HAP-1 (cell line): ENCODE measurements at regions not wholly inside any gene's neighbourhood (a gene's known extent, or its start where the extent isn't known, plus 50 kb on each side); places are given as distances from the start of the nearest gene placed in this dataset.

Source experiments
- DNase-seq, 2 experiments: peaks; one replicate each; pipeline ENCODE4 v3.0.0-alpha.2; 2016 to 2020; ENCODE audit warnings: low spot score in 2 of 2
- H3K27me3 ChIP-seq: fragments of 250-450 bp; sonication (Bioruptor Pico); 2 replicates; pipeline ENCODE4 v1.5.1; 2020; ENCODE audit warnings: low read depth, mild to moderate bottlenecking, moderate library complexity
- H3K36me3 ChIP-seq: fragments of 250-450 bp; sonication (Bioruptor Pico); replicated peaks from 2 replicates; pipeline ENCODE4 v1.5.1; 2020; ENCODE audit warnings: mild to moderate bottlenecking
- H3K4me1 ChIP-seq: fragments of 250-450 bp; sonication (Bioruptor Pico); 2 replicates; pipeline ENCODE4 v1.5.1; 2020; ENCODE audit warnings: mild to moderate bottlenecking
- H3K4me3 ChIP-seq: fragments of 250-450 bp; sonication (Bioruptor Pico); 2 replicates; pipeline ENCODE4 v1.5.1; 2020; ENCODE audit warnings: mild to moderate bottlenecking, moderate library complexity
- H3K9me3 ChIP-seq: fragments of 250-450 bp; sonication (Bioruptor Pico); 2 replicates; pipeline ENCODE4 v1.5.1; 2020; ENCODE audit warnings: mild to moderate bottlenecking, moderate library complexity
- in situ Hi-C: fragments of 300-500 bp; cut with MboI; formaldehyde crosslinking; loops from 3 replicates; pipeline ENCODE4 v1.14.3; 2020; ENCODE audit warnings: low sequenced_read_pairs, inconsistent platforms, mixed read lengths

DNA sequence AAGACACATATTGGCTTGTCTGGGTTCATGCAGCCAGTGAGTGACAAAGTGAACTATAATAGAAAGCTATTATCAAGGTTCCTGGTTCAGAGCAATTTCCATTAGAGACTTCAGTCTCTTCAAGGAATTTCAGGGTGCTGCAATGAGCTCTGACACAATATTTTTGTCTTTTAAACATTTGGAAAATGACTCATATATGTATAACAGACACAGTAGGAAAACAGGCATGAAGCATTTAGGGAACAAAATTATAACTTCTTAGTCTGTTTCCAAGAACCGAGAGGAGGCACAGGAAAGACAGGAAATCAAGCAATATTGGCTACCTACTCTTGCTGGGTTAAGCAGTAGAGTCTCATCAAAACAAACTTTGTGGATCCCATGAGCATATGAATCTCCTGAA is 170.4 kb downstream of the PTPRC start:
- Histone ChIP-seq H3K4me3 (no peak overlapping the region), H3K27me3 (no peaks in the 10 kb centered on the region), H3K4me1 (no peaks in the 10 kb centered on the region), H3K36me3 (no peaks in the 10 kb centered on the region), H3K9me3 (no peaks in the 10 kb centered on the region)
- DNase-seq: no peak
- in situ Hi-C loops: no loop called here

GRCh38 chr1:198811449-198811848 is 172.6 kb downstream of the PTPRC start:
- in situ Hi-C loops: no loop called here
- Histone ChIP-seq H3K36me3 (no peaks in the 10 kb centered on the region), H3K4me3 (no peak overlapping the region), H3K9me3 (no peaks in the 10 kb centered on the region), H3K27me3 (no peaks in the 10 kb centered on the region), H3K4me1 (no peaks in the 10 kb centered on the region)
- DNase-seq: no peak

DNA sequence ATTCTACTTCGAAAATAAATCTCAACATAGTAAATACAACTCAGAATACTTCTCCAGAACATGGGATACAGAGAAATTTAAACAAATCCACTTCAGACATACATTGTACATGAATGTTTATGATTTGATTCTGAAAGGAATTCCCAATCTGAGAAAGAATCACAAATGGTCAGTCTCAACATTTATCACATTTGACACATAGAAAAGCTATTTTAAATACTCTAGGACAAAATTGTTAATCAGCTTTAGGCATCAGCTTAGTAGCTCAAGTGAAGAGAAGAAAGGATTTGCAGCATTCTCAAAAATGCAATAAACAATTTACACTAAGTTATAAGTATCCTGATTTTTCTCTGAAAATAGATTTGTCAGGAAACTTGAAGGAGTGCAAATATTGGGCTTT is 184.8 kb downstream of the PTPRC start:
- Histone ChIP-seq H3K27me3 (no peaks in the 10 kb centered on the region), H3K4me3 (no peak overlapping the region), H3K9me3 (no peaks in the 10 kb centered on the region), H3K4me1 (no peaks in the 10 kb centered on the region), H3K36me3 (no peaks in the 10 kb centered on the region)
- no peak for DNase-seq
- in situ Hi-C loops: no loop called here

DNA sequence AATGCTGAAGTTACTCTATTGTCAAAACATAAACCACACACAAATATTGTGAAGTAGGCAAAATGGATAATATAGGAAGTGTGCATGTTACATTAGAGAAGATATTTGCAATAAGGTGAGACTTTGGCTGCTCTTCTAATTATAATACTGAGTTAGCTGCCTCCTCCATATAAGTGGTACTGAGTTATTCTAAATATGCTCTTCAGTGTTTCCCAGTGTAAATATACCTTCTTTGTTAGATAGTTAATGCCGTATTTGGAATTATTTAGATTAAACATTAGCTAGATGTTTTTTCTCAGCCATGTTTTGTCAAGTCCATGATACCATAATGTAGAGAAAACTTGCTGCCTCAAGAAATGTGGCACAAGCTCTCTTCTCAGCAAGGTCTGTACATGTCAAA is 186.4 kb downstream of the PTPRC start:
- no peak for DNase-seq
- Histone ChIP-seq H3K27me3 (no peaks in the 10 kb centered on the region), H3K4me1 (no peaks in the 10 kb centered on the region), H3K4me3 (no peak overlapping the region), H3K36me3 (no peaks in the 10 kb centered on the region), H3K9me3 (no peaks in the 10 kb centered on the region)
- in situ Hi-C loops: no loop called here

DNA sequence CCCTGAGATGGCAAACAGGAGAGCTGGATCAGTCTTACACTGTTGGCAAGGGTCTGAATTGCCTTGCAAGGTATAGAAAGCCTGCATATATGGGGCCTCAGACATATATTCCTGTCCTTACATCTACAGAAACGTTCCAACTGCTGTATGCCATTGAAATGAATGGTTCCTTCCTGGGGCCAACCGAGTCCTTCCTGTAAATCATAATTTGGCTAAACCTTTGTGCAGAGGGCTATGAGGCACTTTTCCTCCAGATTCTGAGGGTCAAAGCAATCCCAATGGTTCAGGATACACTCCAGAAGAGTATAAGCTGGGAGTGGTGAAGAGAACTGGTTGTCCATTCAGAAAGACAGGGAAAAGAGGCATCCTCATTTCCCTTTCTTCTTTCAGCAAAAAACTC is 190.5 kb downstream of the PTPRC start:
- in situ Hi-C loops: no loop called here
- Histone ChIP-seq H3K36me3 (no peaks in the 10 kb centered on the region), H3K4me1 (no peaks in the 10 kb centered on the region), H3K4me3 (no peak overlapping the region), H3K9me3 (no peaks in the 10 kb centered on the region), H3K27me3 (no peaks in the 10 kb centered on the region)
- no peak for DNase-seq

GRCh38 chr1:198829944-198830343 is 191.1 kb downstream of the PTPRC start:
- in situ Hi-C loops: no loop called here
- no peak for DNase-seq

DNA sequence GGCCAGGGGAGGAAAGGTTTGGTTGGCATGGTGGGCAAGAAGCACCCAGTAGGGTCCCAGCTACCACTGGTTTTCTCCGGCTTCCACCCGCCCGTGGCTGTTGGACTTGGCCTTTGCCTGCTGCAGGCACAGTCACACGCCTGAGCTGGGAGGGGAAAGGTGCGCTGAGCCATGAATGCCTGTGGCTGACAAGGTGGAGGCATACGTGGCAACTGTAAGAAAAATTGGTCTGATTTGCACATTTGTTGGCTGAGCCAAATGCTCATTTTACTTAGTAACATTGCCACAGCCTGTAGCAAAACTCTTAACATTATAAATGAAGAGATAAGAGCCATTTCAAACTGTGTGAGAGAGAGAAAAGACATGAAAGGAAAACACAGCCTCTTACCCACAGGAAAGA is 191.6 kb downstream of the PTPRC start:
- DNase-seq: no peak
- Histone ChIP-seq H3K36me3 (no peaks in the 10 kb centered on the region), H3K4me1 (no peaks in the 10 kb centered on the region), H3K9me3 (no peaks in the 10 kb centered on the region), H3K4me3 (no peak overlapping the region), H3K27me3 (no peaks in the 10 kb centered on the region)
- in situ Hi-C loops: no loop called here

More at GRCh38 chr1:198829944-198830343, 191.1 kb downstream of the PTPRC start:
- Histone ChIP-seq H3K27me3 (no peaks in the 10 kb centered on the region), H3K4me1 (no peaks in the 10 kb centered on the region), H3K4me3 (no peak overlapping the region), H3K9me3 (no peaks in the 10 kb centered on the region), H3K36me3 (no peaks in the 10 kb centered on the region)

- Histone ChIP-seq H3K27me3 (no peaks in the 10 kb centered on the region), H3K36me3 (no peaks in the 10 kb centered on the region), H3K9me3 (no peaks in the 10 kb centered on the region), H3K4me1 (peaks cover 8% of the 10 kb centered on the region), H3K4me3 (no peak overlapping the region)
- DNase-seq: no peak
- in situ Hi-C loops: no loop called here
Observed at GRCh38 chr1:198833706-198834503, 195.1 kb downstream of the PTPRC start.

DNA sequence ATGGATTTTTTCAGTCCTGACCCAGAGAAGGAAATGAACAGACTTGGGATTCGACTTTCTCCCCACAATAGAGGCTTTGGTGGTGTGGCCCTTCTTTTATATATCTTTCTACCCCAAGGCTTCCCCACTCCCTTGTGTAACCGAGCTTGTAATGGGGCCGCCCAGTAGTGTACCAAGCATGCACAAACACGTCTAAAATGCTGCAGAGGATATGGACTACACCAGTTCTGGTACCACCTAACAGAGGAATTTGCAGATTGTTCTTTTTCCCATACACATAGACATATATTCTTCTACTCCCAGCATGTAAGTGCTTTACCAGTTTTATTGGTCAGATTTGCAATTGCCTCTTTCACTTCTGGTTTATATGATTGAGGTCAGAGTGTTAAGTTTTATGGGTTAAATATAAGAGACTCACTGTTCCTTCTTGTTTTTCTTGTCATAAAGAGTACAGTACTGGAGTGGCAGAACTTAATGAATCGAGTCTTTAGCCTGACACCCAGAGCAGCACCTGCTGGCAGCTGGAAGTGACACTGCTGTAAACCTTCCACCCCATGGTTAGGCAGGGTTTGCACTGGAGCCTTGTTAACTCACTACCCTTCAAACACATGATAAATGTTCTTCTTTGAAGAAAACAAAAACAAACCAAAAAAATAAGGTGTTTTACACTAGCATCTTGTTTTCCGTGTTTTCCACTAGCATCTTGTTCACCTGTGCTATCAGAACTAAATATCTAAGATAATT is 198.6 kb downstream of the PTPRC start:
- H3K4me1 ChIP-seq: peaks cover 8% of the 10 kb centered on the region
- H3K36me3 ChIP-seq: no peaks in the 10 kb centered on the region
- H3K9me3 ChIP-seq: no peaks in the 10 kb centered on the region
- peak; percentile 40 to 48 for DNase-seq
- no peak overlapping the region for H3K4me3 ChIP-seq
- H3K27me3 ChIP-seq: no peaks in the 10 kb centered on the region
- in situ Hi-C loops: no loop called here

DNA sequence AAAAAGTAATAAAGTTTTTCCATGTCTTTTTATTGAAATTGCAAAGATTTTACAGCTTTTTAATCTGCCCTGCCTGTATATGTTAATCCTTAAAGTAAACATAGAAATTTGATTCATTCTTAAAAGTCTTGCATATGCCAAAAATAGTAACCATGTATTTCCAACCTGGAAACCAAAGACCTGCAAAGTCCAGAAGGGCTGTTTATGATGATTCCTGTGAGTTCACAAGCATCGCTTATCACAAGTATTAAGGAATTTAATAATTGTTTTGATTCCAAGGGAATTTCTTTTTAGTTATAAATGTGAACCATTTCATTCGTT is 199.1 kb downstream of the PTPRC start:
- Histone ChIP-seq H3K4me1 (peaks cover 8% of the 10 kb centered on the region), H3K9me3 (no peaks in the 10 kb centered on the region), H3K4me3 (no peak overlapping the region), H3K27me3 (no peaks in the 10 kb centered on the region), H3K36me3 (no peaks in the 10 kb centered on the region)
- in situ Hi-C loops: no loop called here
- peak in 1 of 2 experiments; percentile 56 for DNase-seq

DNA sequence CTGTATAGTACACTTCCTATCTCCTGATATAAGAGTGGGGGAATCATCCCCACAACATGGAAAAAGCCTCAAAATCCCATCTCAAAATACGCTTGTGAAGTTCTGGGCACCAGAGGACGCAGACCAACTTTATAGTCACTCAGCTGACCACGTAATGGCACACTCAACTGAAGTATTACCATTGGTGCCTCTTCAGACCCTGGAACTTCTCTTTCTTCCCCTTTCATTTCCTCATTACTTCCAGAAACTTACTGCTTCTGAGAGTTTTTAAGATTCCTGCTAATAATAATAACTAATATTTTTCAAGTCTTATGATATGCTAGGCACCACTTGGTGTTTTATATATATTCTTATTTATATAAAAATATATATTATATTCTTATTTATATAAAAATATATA is 202.6 kb downstream of the PTPRC start:
- H3K4me3 ChIP-seq: no peak overlapping the region
- H3K4me1 ChIP-seq: peaks cover 8% of the 10 kb centered on the region
- H3K9me3 ChIP-seq: no peaks in the 10 kb centered on the region
- no peaks in the 10 kb centered on the region for H3K27me3 ChIP-seq
- in situ Hi-C loops: no loop called here
- H3K36me3 ChIP-seq: 0 out of 2 replicates have a peak, but pooled peaks cover 3% of the 10 kb centered on the region
- no peak for DNase-seq

DNA sequence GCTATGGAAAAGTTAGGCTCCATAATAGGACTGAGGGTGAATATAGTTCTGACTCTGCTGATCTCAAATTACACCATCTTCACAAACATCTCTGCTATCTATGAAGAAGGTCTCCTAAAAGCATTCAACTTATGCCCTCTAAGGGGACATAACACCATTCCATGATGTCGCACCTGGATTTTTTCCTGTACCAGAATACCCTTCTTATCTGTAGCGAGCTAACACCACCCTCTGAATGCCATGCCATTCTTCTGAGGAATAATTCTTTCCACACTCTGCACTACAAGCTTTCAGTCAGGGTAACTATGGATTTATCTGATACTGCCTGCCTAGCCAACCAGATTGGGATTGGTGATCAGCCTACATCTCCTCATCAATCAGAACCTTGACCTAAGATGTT is 203.8 kb downstream of the PTPRC start:
- in situ Hi-C loops: no loop called here
- H3K36me3 ChIP-seq: 0 out of 2 replicates have a peak, but pooled peaks cover 8% of the 10 kb centered on the region

DNA sequence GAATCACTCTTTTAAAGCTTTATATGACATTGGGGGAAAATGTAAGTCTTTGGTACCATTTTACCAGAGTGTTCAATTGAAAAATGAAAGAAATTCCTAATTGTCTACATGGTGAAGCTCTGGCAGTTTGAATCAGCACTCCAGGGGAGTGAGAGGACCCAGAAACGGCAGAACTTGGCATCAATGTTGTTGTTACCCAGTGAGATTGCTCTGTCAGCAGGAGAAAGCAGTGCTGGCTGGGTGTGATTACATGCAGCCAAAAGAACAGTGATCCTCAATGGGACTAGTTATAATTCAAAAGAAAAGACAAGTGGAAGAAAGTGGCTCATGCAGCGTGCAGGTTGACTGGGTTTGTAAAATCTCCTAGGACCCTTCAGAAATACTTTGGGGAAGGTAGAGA is 206.4 kb downstream of the PTPRC start:
- no peak for DNase-seq
- Histone ChIP-seq H3K36me3 (peaks cover 16% of the 10 kb centered on the region; the same call in 1 of the 2 replicates), H3K4me1 (peaks cover 3% of the 10 kb centered on the region), H3K4me3 (no peak overlapping the region), H3K27me3 (no peaks in the 10 kb centered on the region), H3K9me3 (no peaks in the 10 kb centered on the region)
- in situ Hi-C loops: no loop called here

More for the DNA sequence above, 203.8 kb downstream of the PTPRC start:
- no peak for DNase-seq
- Histone ChIP-seq H3K4me1 (peaks cover 7% of the 10 kb centered on the region), H3K9me3 (no peaks in the 10 kb centered on the region), H3K27me3 (no peaks in the 10 kb centered on the region), H3K4me3 (no peak overlapping the region)

- Histone ChIP-seq H3K9me3 (no peaks in the 10 kb centered on the region), H3K4me3 (no peak overlapping the region), H3K4me1 (peaks cover 8% of the 10 kb centered on the region), H3K27me3 (no peaks in the 10 kb centered on the region), H3K36me3 (peaks cover 16% of the 10 kb centered on the region; the same call in 1 of the 2 replicates)
- DNase-seq: no peak
- in situ Hi-C loops: no loop called here
Observed at GRCh38 chr1:198845851-198846250, 207.0 kb downstream of the PTPRC start.
